ENCODE measurements at regions not wholly inside any gene's neighbourhood (a gene's known extent, or its start where the extent isn't known, plus 50 kb on each side); places are given as distances from the start of the nearest gene placed in this dataset.

DNA sequence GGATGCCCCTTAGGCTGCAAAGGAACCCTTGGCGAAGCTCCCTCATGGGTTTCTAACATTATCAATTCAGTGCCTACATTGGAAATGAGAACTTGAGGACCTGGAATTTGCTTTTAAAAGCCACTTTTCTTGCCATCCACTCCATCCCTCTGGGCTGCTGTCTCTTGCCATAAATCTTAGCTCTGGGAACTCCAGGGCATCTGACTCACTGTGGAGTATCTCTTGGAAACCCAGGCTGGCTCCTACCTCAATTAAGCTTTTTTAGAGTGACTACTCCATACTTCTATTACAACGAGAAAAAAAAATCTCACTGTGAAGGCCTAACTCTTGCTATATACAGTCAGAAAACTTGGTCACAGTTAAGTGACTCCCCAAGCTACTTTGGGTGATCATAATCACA is 227.2 kb upstream of the SETBP1 start:
- TF ChIP-seq, protein P1, sequence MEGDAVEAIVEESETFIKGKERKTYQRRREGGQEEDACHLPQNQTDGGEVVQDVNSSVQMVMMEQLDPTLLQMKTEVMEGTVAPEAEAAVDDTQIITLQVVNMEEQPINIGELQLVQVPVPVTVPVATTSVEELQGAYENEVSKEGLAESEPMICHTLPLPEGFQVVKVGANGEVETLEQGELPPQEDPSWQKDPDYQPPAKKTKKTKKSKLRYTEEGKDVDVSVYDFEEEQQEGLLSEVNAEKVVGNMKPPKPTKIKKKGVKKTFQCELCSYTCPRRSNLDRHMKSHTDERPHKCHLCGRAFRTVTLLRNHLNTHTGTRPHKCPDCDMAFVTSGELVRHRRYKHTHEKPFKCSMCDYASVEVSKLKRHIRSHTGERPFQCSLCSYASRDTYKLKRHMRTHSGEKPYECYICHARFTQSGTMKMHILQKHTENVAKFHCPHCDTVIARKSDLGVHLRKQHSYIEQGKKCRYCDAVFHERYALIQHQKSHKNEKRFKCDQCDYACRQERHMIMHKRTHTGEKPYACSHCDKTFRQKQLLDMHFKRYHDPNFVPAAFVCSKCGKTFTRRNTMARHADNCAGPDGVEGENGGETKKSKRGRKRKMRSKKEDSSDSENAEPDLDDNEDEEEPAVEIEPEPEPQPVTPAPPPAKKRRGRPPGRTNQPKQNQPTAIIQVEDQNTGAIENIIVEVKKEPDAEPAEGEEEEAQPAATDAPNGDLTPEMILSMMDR (IDR thresholded peaks at IDR 0.05): no peak
- no peak for TF ChIP-seq EZH2 (IDR thresholded peaks at IDR 0.05; ENCODE audit: borderline replicate concordance, insufficient read depth, low read depth, low read length, poor library complexity, severe bottlenecking)

Data from B cell (primary cell).